Endothelial cell of umbilical vein (primary cell): ENCODE measurements at regions not wholly inside any gene's neighbourhood (a gene's known extent, or its start where the extent isn't known, plus 50 kb on each side); places are given as distances from the start of the nearest gene placed in this dataset.

Experiments used
- BruUV-seq: library from RNA; stranded (reverse); fragments of 400-500 nt; replicated peaks from 2 replicates; lab custom pipeline; 2021; lab: Mats Ljungman, UMichigan
- CTCF ChIA-PET: fragments of 300-600, 350-600 bp; sonication (Branson Sonifier 250); formaldehyde crosslinking; loops from one replicate; lab custom pipeline; 2021; ENCODE audit warnings: antibody characterized with exemption, inconsistent platforms; lab: Charles Lee
- POLR2A ChIA-PET: fragments of 300-600, 350-600 bp; sonication (Branson Sonifier 250); formaldehyde crosslinking; loops from one replicate; lab custom pipeline; 2021; ENCODE audit warnings: antibody characterized with exemption, inconsistent platforms; lab: Charles Lee
- DNase-seq: peaks from one replicate; pipeline ENCODE4 v3.0.0-alpha.2; 2011; ENCODE audit warnings: low read depth, low spot score
- FAIRE-seq: peaks from 2 replicates; lab custom pipeline; 2011; peaks lifted over from hg19 to GRCh38; lab: Jason Lieb, UNC
- H2AFZ ChIP-seq: 2 replicates; pipeline ENCODE4 v1.6.0; 2012; ENCODE audit warnings: low read depth, low read length, control low read depth, inconsistent platforms
- H3K27ac ChIP-seq: 2 replicates; pipeline ENCODE4 v1.5.1; 2011; ENCODE audit warnings: low read depth, mild to moderate bottlenecking, control low read depth, low read length, moderate library complexity; ENCODE audit not compliant: insufficient read depth
- H3K27me3 ChIP-seq, 2 experiments: 2 replicates each; pipeline versions ENCODE4 v1.6.0 to v1.6.1; 2011; ENCODE audit warnings: low read length in 2 of 2, mixed read lengths in 1 of 2; ENCODE audit not compliant: control insufficient read depth in 2 of 2, insufficient read depth in 2 of 2
- H3K36me3 ChIP-seq, 2 experiments: 2 replicates in 1 of 2; 3 replicates in 1 of 2; pipeline ENCODE4 v1.5.1; 2011; ENCODE audit warnings: low read length in 2 of 2, mild to moderate bottlenecking in 1 of 2, moderate library complexity in 1 of 2; ENCODE audit not compliant: control insufficient read depth in 2 of 2, insufficient read depth in 2 of 2; ENCODE audit errors: extremely low read depth in 1 of 2
- H3K4me1 ChIP-seq: 3 replicates; pipeline ENCODE4 v1.5.1; 2011; ENCODE audit warnings: mild to moderate bottlenecking, low read length; ENCODE audit not compliant: control insufficient read depth, insufficient read depth; ENCODE audit errors: extremely low read depth
- H3K4me2 ChIP-seq: 2 replicates; pipeline ENCODE4 v1.6.1; 2011; ENCODE audit warnings: low read length, control low read depth, mixed read lengths; ENCODE audit not compliant: insufficient read depth
- H3K4me3 ChIP-seq, 3 experiments: fragments of 200-600 bp in 1 of 3; sonication (generic), shearing (Covaris generic) in 1 of 3; replicated peaks in 1 of 3; 2 replicates each; pipeline ENCODE4 v1.5.1; 2011 to 2016; ENCODE audit warnings: control low read depth in 3 of 3, low read length in 3 of 3, mild to moderate bottlenecking in 2 of 3, inconsistent platforms in 1 of 3, low read depth in 1 of 3, moderate library complexity in 1 of 3; ENCODE audit not compliant: insufficient read depth in 1 of 3
- H3K79me2 ChIP-seq: 2 replicates; pipeline ENCODE4 v1.6.0; 2012; ENCODE audit warnings: low read length, inconsistent platforms; ENCODE audit not compliant: control insufficient read depth, insufficient read depth
- H3K9ac ChIP-seq: replicated peaks from 2 replicates; pipeline ENCODE3; 2011; ENCODE audit warnings: low read length, control low read depth; ENCODE audit not compliant: insufficient read depth; ENCODE audit errors: extremely low read depth
- H3K9me1 ChIP-seq: replicated peaks from 3 replicates; pipeline ENCODE4 v1.6.0; 2011; ENCODE audit warnings: mild to moderate bottlenecking, low read length; ENCODE audit not compliant: control insufficient read depth, insufficient read depth; ENCODE audit errors: extremely low read depth
- H3K9me3 ChIP-seq: replicated peaks from 2 replicates; pipeline ENCODE4 v1.5.1; 2012; ENCODE audit warnings: low read length, inconsistent platforms; ENCODE audit not compliant: control insufficient read depth, insufficient read depth
- H4K20me1 ChIP-seq: replicated peaks from 2 replicates; pipeline ENCODE3; 2011; ENCODE audit warnings: mild to moderate bottlenecking, low read length; ENCODE audit not compliant: control insufficient read depth, insufficient read depth; ENCODE audit errors: extremely low read depth
- EZH2 ChIP-seq: IDR thresholded peaks from 2 replicates; pipeline ENCODE4 v1.6.1; 2012; ENCODE audit warnings: borderline replicate concordance, low read depth, mild to moderate bottlenecking, moderate library complexity, low read length, inconsistent platforms; ENCODE audit not compliant: severe bottlenecking
- FOS ChIP-seq: IDR thresholded peaks from 2 replicates; pipeline ENCODE4 v1.6.1; 2011; ENCODE audit warnings: mild to moderate bottlenecking, low read length, moderate library complexity, borderline replicate concordance; ENCODE audit not compliant: insufficient read depth
- MYC ChIP-seq: IDR thresholded peaks from one replicate; pipeline ENCODE4 v1.6.1; 2011; ENCODE audit warnings: mild to moderate bottlenecking, low read depth, low read length
- POLR2A ChIP-seq: IDR thresholded peaks from 2 replicates; pipeline ENCODE4 v1.6.1; 2012; ENCODE audit warnings: low read depth, mild to moderate bottlenecking, control low read depth, low read length
- POLR2AphosphoS5 ChIP-seq: IDR thresholded peaks from 2 replicates; pipeline ENCODE4 v1.6.1; 2012; ENCODE audit warnings: low read depth, mild to moderate bottlenecking, control low read depth, low read length, moderate library complexity; ENCODE audit not compliant: insufficient read depth
- dilution Hi-C: fragments of 300-500 bp; cut with MboI; formaldehyde crosslinking; loops from one replicate; pipeline ENCODE4 v1.15.0; 2019; ENCODE audit warnings: low sequenced_read_pairs; ENCODE audit not compliant: extremely low pct_ligation_motif_present
- intact Hi-C: fragments of 100-400 bp; cut with micrococcal nuclease; formaldehyde crosslinking; loops from one replicate; pipeline ENCODE4 v1.10.0; 2022
- TF ChIP-seq, protein P1 (sequence below), 2 donors: IDR thresholded peaks; 1 replicate in 1 of 2; 2 replicates in 1 of 2; pipeline ENCODE4 v1.5.1; 2011; ENCODE audit warnings: low read length in 2 of 2, mild to moderate bottlenecking in 2 of 2, moderate library complexity in 2 of 2, control low read depth in 1 of 2, inconsistent platforms in 1 of 2, low read depth in 1 of 2; ENCODE audit not compliant: insufficient read depth in 1 of 2; ENCODE audit errors: extremely low read depth in 1 of 2

DNA sequence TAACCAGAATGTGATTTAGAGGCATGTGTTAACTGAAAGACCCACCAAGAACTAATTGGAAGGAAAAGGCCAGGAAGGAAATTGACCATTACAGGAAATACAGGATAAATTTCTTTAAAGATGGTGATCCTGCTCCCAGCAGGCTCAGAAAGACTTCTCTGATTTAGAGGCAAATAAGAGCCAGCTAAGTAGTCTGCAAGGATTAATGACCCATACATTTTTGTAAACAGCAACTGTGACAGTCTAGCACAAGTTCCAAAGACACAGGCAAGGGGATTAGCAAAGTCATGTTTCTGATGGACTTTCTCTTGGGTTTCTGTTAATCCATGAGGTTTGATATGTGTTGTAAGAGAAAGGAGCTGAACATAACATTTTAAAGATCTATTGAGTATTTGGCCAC lies 425.0 kb downstream of the HTR7 start:
- dilution Hi-C loops (no loop called here), intact Hi-C loops (no loop called here)
- no peaks in the 10 kb centered on the region for H3K36me3 ChIP-seq
- no peaks in the 10 kb centered on the region for H3K79me2 ChIP-seq
- no peak overlapping the region for H3K4me2 ChIP-seq
- DNase-seq, result no peak
- H3K9me3 ChIP-seq, result no peaks in the 10 kb centered on the region
- H3K4me3 ChIP-seq, result no peak overlapping the region
- no peak overlapping the region for H3K27ac ChIP-seq
- H3K9me1 ChIP-seq, result no peaks in the 10 kb centered on the region
- POLR2A ChIA-PET, result no interaction called here
- H3K27me3 ChIP-seq, result no peaks in the 10 kb centered on the region
- H2AFZ ChIP-seq, result no peak overlapping the region
- CTCF ChIA-PET, result no interaction called here
- no peak overlapping the region for H3K9ac ChIP-seq
- TF ChIP-seq EZH2 (no peak), POLR2AphosphoS5 (no peak), FOS (no peak)
- FAIRE-seq, result no peak
- H3K4me1 ChIP-seq, result no peaks in the 10 kb centered on the region
- no TSS peak for BruUV-seq
- no peaks in the 10 kb centered on the region for H4K20me1 ChIP-seq

DNA sequence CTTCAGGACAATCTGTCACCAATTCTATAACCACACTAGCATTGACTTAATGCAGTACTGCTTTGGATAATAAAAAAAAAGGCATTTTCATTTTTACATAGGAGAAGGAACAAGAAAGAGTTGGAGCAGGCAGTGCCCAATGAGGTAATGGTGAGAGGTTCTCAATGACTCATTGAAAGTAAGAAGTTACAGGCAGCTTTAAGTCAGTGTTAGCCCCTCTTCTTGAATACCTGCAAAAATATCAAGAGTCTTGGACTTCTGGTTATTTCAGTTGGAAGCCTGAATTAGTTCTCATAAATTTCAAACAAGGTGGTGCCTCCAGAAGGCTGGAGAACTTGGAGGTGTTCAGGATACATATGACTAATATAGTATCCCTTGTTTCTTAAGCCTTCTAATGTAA lies 422.5 kb downstream of the HTR7 start:
- intact Hi-C loops, result no loop called here
- POLR2A ChIA-PET, result no interaction called here
- H3K4me1 ChIP-seq, result no peaks in the 10 kb centered on the region

More for the DNA sequence above, 422.5 kb downstream of the HTR7 start:
- CTCF ChIA-PET, result interaction anchor here (0.9 kb wide), 1 partner anchor 16 kb away, joined by 3 read pairs; no protein-coding TSS in a partner anchor
- H2AFZ ChIP-seq, result no peak overlapping the region
- H3K9me1 ChIP-seq, result no peaks in the 10 kb centered on the region
- H3K4me3 ChIP-seq, result no peak overlapping the region
- no peaks in the 10 kb centered on the region for H3K79me2 ChIP-seq
- no peaks in the 10 kb centered on the region for H3K27me3 ChIP-seq
- no peak overlapping the region for H3K4me2 ChIP-seq
- H3K27ac ChIP-seq, result no peak overlapping the region
- H3K36me3 ChIP-seq, result no peaks in the 10 kb centered on the region
- H3K9me3 ChIP-seq, result no peaks in the 10 kb centered on the region
- dilution Hi-C loops, result no loop called here
- FAIRE-seq, result no peak
- no peak for TF ChIP-seq POLR2A
- TF ChIP-seq, protein P1, sequence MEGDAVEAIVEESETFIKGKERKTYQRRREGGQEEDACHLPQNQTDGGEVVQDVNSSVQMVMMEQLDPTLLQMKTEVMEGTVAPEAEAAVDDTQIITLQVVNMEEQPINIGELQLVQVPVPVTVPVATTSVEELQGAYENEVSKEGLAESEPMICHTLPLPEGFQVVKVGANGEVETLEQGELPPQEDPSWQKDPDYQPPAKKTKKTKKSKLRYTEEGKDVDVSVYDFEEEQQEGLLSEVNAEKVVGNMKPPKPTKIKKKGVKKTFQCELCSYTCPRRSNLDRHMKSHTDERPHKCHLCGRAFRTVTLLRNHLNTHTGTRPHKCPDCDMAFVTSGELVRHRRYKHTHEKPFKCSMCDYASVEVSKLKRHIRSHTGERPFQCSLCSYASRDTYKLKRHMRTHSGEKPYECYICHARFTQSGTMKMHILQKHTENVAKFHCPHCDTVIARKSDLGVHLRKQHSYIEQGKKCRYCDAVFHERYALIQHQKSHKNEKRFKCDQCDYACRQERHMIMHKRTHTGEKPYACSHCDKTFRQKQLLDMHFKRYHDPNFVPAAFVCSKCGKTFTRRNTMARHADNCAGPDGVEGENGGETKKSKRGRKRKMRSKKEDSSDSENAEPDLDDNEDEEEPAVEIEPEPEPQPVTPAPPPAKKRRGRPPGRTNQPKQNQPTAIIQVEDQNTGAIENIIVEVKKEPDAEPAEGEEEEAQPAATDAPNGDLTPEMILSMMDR (IDR thresholded peaks at IDR 0.05; ENCODE audit: extremely low read depth in 1 of 2, insufficient read depth in 1 of 2, low read depth in 1 of 2, low read length in 2 of 2), result no peak
- TF ChIP-seq FOS, result no peak
- no peak for TF ChIP-seq EZH2
- no peak for TF ChIP-seq MYC
- H4K20me1 ChIP-seq, result no peaks in the 10 kb centered on the region
- BruUV-seq, result no TSS peak
- no peak for DNase-seq
- no peak overlapping the region for H3K9ac ChIP-seq
